DOHH2 (cell line): ENCODE measurements at regions not wholly inside any gene's neighbourhood (a gene's known extent, or its start where the extent isn't known, plus 50 kb on each side); places are given as distances from the start of the nearest gene placed in this dataset.

ENCODE experiments used
- H3F3A ChIP-seq: fragments of 200-600 bp; sonication (generic), shearing (Covaris generic); 2 replicates; pipeline ENCODE4 v1.6.0; 2016; ENCODE audit warnings: antibody characterized with exemption, mild to moderate bottlenecking; ENCODE audit not compliant: control insufficient read depth, insufficient read depth
- H3K27ac ChIP-seq: fragments of 200-600 bp; sonication (generic); 2 replicates; pipeline ENCODE4 v1.5.1; 2014; ENCODE audit warnings: low read depth, mild to moderate bottlenecking, low read length, moderate library complexity
- H3K27me3 ChIP-seq: fragments of 200-600 bp; sonication (generic); 2 replicates; pipeline ENCODE4 v1.6.1; 2014; ENCODE audit warnings: mild to moderate bottlenecking, low read length, mixed read lengths; ENCODE audit not compliant: control insufficient read depth
- H3K36me3 ChIP-seq: fragments of 200-600 bp; sonication (generic); 2 replicates; pipeline ENCODE4 v1.6.1; 2014; ENCODE audit warnings: mild to moderate bottlenecking, low read length, moderate library complexity, mixed read lengths; ENCODE audit not compliant: control insufficient read depth
- H3K4me1 ChIP-seq: fragments of 200-600 bp; sonication (generic); 2 replicates; pipeline ENCODE4 v1.6.1; 2014; ENCODE audit warnings: mild to moderate bottlenecking, low read length, mixed read lengths; ENCODE audit not compliant: control insufficient read depth
- H3K4me2 ChIP-seq: fragments of 200-600 bp; sonication (generic); 2 replicates; pipeline ENCODE4 v1.6.0; 2014; ENCODE audit warnings: mild to moderate bottlenecking, low read length, moderate library complexity
- H3K4me3 ChIP-seq: fragments of 200-600 bp; sonication (generic); 2 replicates; pipeline ENCODE4 v1.5.1; 2014; ENCODE audit warnings: mild to moderate bottlenecking, low read length, mixed read lengths
- H3K79me2 ChIP-seq: fragments of 200-600 bp; sonication (generic); 2 replicates; pipeline ENCODE4 v1.6.1; 2014; ENCODE audit warnings: mild to moderate bottlenecking, low read length, mixed read lengths; ENCODE audit not compliant: control insufficient read depth
- H3K9me2 ChIP-seq: fragments of 200-600 bp; sonication (generic); replicated peaks from 2 replicates; pipeline ENCODE4 v1.6.1; 2014; ENCODE audit warnings: mild to moderate bottlenecking, low read length, mixed read lengths; ENCODE audit not compliant: control insufficient read depth
- H3K9me3 ChIP-seq: fragments of 200-600 bp; sonication (generic); 2 replicates; pipeline ENCODE4 v1.6.1; 2014; ENCODE audit warnings: antibody characterized with exemption, low read length, mixed read lengths; ENCODE audit not compliant: control insufficient read depth, insufficient read depth
- H4K20me1 ChIP-seq: fragments of 200-600 bp; sonication (generic); 2 replicates; pipeline ENCODE4 v1.6.0; 2014; ENCODE audit warnings: low read depth, mild to moderate bottlenecking, antibody characterized with exemption, low read length, moderate library complexity; ENCODE audit not compliant: control insufficient read depth, insufficient read depth
- CTCF ChIP-seq: fragments of 200-600 bp; sonication (generic); IDR thresholded peaks from one replicate; pipeline ENCODE4 v1.5.1; 2014; ENCODE audit warnings: antibody characterized with exemption, mild to moderate bottlenecking, low read depth, low read length; ENCODE audit not compliant: poor library complexity, severe bottlenecking
- EZH2phosphoT487 ChIP-seq: fragments of 200-600 bp; sonication (generic); IDR thresholded peaks from 2 replicates; pipeline ENCODE4 v1.6.1; 2017; ENCODE audit warnings: borderline replicate concordance, mild to moderate bottlenecking, antibody characterized with exemption, low read length, moderate library complexity, mixed read lengths

DNA sequence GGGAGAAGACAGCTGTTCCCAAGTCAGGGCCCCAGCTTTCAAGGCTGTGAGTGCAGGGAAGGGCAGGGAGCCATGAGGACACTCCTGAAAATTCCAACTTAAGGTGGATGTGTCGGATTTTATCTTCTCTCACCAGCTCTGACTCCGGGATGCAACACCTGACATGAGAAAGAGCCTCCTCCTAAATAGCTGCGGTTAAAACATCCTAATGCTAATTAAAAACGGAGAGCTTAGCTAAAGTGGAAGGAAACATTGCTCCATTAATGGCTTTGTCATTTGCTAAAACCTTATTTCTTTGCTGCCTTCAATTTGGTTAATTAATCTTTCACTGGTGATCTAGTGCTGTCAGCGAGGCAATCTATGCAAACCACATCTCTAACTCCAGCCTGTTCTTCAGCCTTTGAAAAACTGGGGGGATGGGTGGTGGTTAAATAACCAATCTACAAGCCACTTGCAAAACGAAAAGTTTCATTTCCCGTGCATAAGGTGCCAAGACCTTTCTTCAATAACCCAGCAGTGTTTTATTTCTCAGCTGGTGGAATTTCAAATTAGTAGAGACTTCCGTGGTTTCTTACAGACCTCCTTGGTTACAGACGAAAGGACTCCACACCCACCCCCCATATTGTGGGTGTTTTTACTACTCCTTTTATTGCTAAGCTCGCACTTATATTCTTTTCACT is 379.6 kb downstream of the MLLT3 start:
- no peak overlapping the region for H3K27ac ChIP-seq

GRCh38 chr9:20240498-20240897 is 381.8 kb downstream of the MLLT3 start:
- Histone ChIP-seq H3K9me3 (no peaks in the 10 kb centered on the region), H3K27me3 (no peaks in the 10 kb centered on the region), H3K36me3 (no peaks in the 10 kb centered on the region), H3F3A (no peaks in the 10 kb centered on the region), H3K4me2 (no peak overlapping the region), H4K20me1 (no peaks in the 10 kb centered on the region), H3K4me1 (peaks cover 6% of the 10 kb centered on the region; the same call in 1 of the 2 replicates), H3K27ac (no peak overlapping the region), H3K9me2 (no peaks in the 10 kb centered on the region), H3K4me3 (no peak overlapping the region), H3K79me2 (no peaks in the 10 kb centered on the region)
- TF ChIP-seq CTCF (no peak), EZH2phosphoT487 (no peak)

More for the DNA sequence above, 379.6 kb downstream of the MLLT3 start:
- Histone ChIP-seq H3K27me3 (no peaks in the 10 kb centered on the region), H3K4me3 (no peak overlapping the region), H3K9me3 (no peaks in the 10 kb centered on the region), H3K36me3 (no peaks in the 10 kb centered on the region), H3K79me2 (no peaks in the 10 kb centered on the region), H3F3A (no peaks in the 10 kb centered on the region), H3K9me2 (no peaks in the 10 kb centered on the region), H3K4me2 (no peak overlapping the region), H3K4me1 (peaks cover 6% of the 10 kb centered on the region; the same call in 1 of the 2 replicates), H4K20me1 (no peaks in the 10 kb centered on the region)
- TF ChIP-seq EZH2phosphoT487 (no peak), CTCF (no peak)

DNA sequence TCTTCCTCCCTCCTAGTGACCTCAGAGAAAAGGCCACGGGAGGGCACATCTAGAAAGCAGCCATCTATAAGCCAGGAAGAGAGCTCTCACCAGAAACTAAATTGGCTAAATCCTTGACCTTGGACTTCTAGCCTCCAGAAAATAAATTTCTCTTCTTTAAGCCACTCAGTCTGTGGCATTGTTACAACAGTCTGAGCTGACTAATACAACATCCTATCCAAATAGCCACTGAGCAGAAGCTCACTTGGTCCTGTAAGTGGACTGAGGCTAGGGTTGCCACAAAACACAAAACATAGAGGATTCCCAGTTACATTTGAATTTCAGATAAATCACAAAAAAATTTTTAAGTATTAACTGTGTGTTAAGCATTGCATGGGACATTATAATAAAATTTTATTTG is 383.4 kb downstream of the MLLT3 start:
- Histone ChIP-seq H3F3A (no peaks in the 10 kb centered on the region), H3K4me2 (no peak overlapping the region), H3K4me1 (peaks cover 6% of the 10 kb centered on the region; the same call in 1 of the 2 replicates), H3K27ac (no peak overlapping the region), H3K9me3 (no peaks in the 10 kb centered on the region), H3K79me2 (no peaks in the 10 kb centered on the region), H3K27me3 (no peaks in the 10 kb centered on the region), H3K4me3 (no peak overlapping the region), H4K20me1 (no peaks in the 10 kb centered on the region), H3K9me2 (no peaks in the 10 kb centered on the region), H3K36me3 (no peaks in the 10 kb centered on the region)
- no peak for TF ChIP-seq EZH2phosphoT487
- TF ChIP-seq CTCF, result no peak
